NT2/D1 (cell line): ENCODE measurements at regions not wholly inside any gene's neighbourhood (a gene's known extent, or its start where the extent isn't known, plus 50 kb on each side); places are given as distances from the start of the nearest gene placed in this dataset.

ENCODE experiments used
- YY1 ChIP-seq: IDR thresholded peaks from 2 replicates; pipeline ENCODE4 v1.6.1; 2011; ENCODE audit not compliant: insufficient read length, insufficient read depth
- ZNF274 ChIP-seq: IDR thresholded peaks from 2 replicates; pipeline ENCODE4 v1.6.1; 2011; ENCODE audit warnings: mild to moderate bottlenecking, low read depth, low read length

DNA sequence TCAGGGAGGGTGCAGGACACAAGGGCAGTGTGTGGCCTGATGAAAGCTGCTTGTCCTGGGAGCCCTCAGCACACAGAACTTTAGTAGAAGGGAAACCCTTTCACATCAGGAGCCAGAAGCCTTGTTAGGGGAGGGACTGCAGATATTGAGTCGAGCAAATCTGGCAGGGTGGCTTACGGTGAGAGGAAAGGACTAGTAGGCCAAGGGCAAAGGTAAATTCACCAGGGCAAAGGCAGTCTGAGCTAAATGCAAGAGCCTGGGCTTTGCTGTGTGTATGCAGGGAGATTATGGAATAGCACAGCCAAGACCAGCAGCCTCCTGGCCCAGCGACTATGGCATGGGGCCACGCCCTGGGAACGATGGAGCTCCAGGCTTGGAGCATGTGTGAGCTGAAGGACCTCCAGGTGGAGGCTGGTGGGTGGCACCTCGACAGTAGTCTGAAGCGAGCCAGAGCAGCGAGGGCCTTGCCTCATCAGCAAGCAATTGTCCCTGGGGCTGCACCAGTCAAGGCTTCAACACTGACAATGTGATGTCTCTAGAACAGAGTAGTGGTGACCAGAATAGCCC, 76.1 kb downstream of the CCR1 start:
- TF ChIP-seq YY1 (no peak), ZNF274 (no peak)
